ENCODE measurements at regions not wholly inside any gene's neighbourhood (a gene's known extent, or its start where the extent isn't known, plus 50 kb on each side); places are given as distances from the start of the nearest gene placed in this dataset.

- no peak overlapping the region for H3K4me2 ChIP-seq
- H4K20me1 ChIP-seq (ENCODE audit: insufficient read depth, poor library complexity, severe bottlenecking) = no peaks in the 10 kb centered on the region
- WGBS (ENCODE audit: low lambda C conversion rate, missing lambda C conversion rate) = 76% methylated on average over 4 of the region's 4 CpGs
- no peaks in the 10 kb centered on the region for H3K36me3 ChIP-seq (replicated peaks; ENCODE audit: insufficient read depth, low read depth)
- no peak for TF ChIP-seq EZH2 (IDR thresholded peaks at IDR 0.05; ENCODE audit: borderline replicate concordance)
- TF ChIP-seq CTCF (IDR thresholded peaks at IDR 0.05; ENCODE audit: poor library complexity) = no peak
- no peak for TF ChIP-seq EZH2phosphoT487 (IDR thresholded peaks at IDR 0.05; ENCODE audit: low read depth, severe bottlenecking, unreplicated experiment)
- DNase-seq (ENCODE audit: low spot score) = no peak
- no peak overlapping the region for H3K27ac ChIP-seq
- no peaks in the 10 kb centered on the region for H3K27me3 ChIP-seq
- no peaks in the 10 kb centered on the region for H3K79me2 ChIP-seq
- H3K9me2 ChIP-seq (replicated peaks; ENCODE audit: insufficient read depth) = no peaks in the 10 kb centered on the region
- H3K9me3 ChIP-seq (ENCODE audit: low read depth) = no peaks in the 10 kb centered on the region
- H3K4me1 ChIP-seq (ENCODE audit: insufficient read depth) = peaks cover 11% of the 10 kb centered on the region
- no peak overlapping the region for H2AFZ ChIP-seq
- no peak overlapping the region for H3K4me3 ChIP-seq
These were observed 233.6 kb downstream of the BCL11B start for GRCh38 chr14:99038431-99038820.

GRCh38 chr14:99039331-99040041 lies 232.5 kb downstream of the BCL11B start:
- H3K9me3 ChIP-seq (ENCODE audit: low read depth) = no peaks in the 10 kb centered on the region
- H3K36me3 ChIP-seq (replicated peaks; ENCODE audit: insufficient read depth, low read depth) = no peaks in the 10 kb centered on the region
- H3K4me2 ChIP-seq = no peak overlapping the region
- H3K79me2 ChIP-seq = no peaks in the 10 kb centered on the region
- TF ChIP-seq EZH2phosphoT487 (IDR thresholded peaks at IDR 0.05; ENCODE audit: low read depth, severe bottlenecking, unreplicated experiment) (no peak), CTCF (IDR thresholded peaks at IDR 0.05; ENCODE audit: poor library complexity) (no peak), EZH2 (IDR thresholded peaks at IDR 0.05; ENCODE audit: borderline replicate concordance) (no peak)
- no peaks in the 10 kb centered on the region for H3K9me2 ChIP-seq (replicated peaks; ENCODE audit: insufficient read depth)
- no peak overlapping the region for H2AFZ ChIP-seq
- peaks cover 11% of the 10 kb centered on the region for H3K4me1 ChIP-seq (ENCODE audit: insufficient read depth)
- WGBS (ENCODE audit: low lambda C conversion rate, missing lambda C conversion rate) = 92% methylated on average over 12 of the region's 12 CpGs
- no peak overlapping the region for H3K4me3 ChIP-seq
- H3K27ac ChIP-seq = no peak overlapping the region
- H3K27me3 ChIP-seq = no peaks in the 10 kb centered on the region
- no peaks in the 10 kb centered on the region for H4K20me1 ChIP-seq (ENCODE audit: insufficient read depth, poor library complexity, severe bottlenecking)
- no peak for DNase-seq (ENCODE audit: low spot score)

GRCh38 chr14:99040052-99040451 lies 231.9 kb downstream of the BCL11B start:
- Histone ChIP-seq H3K27me3 (no peaks in the 10 kb centered on the region), H3K36me3 (replicated peaks; ENCODE audit: insufficient read depth, low read depth) (no peaks in the 10 kb centered on the region), H3K9me3 (ENCODE audit: low read depth) (no peaks in the 10 kb centered on the region), H3K4me1 (ENCODE audit: insufficient read depth) (peaks cover 11% of the 10 kb centered on the region), H3K27ac (no peak overlapping the region), H4K20me1 (ENCODE audit: insufficient read depth, poor library complexity, severe bottlenecking) (no peaks in the 10 kb centered on the region), H3K4me2 (no peak overlapping the region), H3K4me3 (no peak overlapping the region), H3K9me2 (replicated peaks; ENCODE audit: insufficient read depth) (no peaks in the 10 kb centered on the region), H3K79me2 (no peaks in the 10 kb centered on the region), H2AFZ (no peak overlapping the region)
- 88% methylated on average over 18 of the region's 18 CpGs for WGBS (ENCODE audit: low lambda C conversion rate, missing lambda C conversion rate)
- no peak for DNase-seq (ENCODE audit: low spot score)
- TF ChIP-seq EZH2phosphoT487 (IDR thresholded peaks at IDR 0.05; ENCODE audit: low read depth, severe bottlenecking, unreplicated experiment) = no peak
- TF ChIP-seq CTCF (IDR thresholded peaks at IDR 0.05; ENCODE audit: poor library complexity) = no peak
- TF ChIP-seq EZH2 (IDR thresholded peaks at IDR 0.05; ENCODE audit: borderline replicate concordance) = no peak
